GM18502 (cell line): ENCODE measurements at regions not wholly inside any gene's neighbourhood (a gene's known extent, or its start where the extent isn't known, plus 50 kb on each side); places are given as distances from the start of the nearest gene placed in this dataset.
"Not testable (repeated sequence)": the region's sequence is repeated elsewhere in the genome, so short reads cannot be mapped to it uniquely, and the experiment has no call there.

Source experiments
- ATAC-seq: cut with Tn5 transposase; IDR thresholded peaks from one replicate; pipeline ENCODE4 v1.9.1; 2021; ENCODE audit warnings: mild to moderate bottlenecking; ENCODE audit not compliant: unreplicated experiment, poor library complexity

DNA sequence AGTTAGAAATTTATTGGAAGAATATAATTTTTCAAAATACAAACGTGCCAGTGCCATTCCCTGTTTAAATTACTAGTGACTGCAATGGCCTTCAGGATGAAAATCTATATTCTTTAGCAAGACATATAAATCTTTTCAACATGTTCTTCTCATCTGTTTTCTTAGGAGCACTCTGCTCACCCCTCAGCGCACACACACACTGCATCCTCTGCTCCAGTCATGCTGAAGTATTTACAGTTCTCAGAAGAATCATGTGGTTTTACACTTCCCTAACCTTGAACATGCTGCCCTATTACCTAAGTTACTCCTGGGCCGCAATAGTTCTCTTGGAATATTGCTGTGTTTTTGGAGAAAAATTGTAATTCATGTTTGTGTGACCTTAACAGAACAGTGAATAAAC is 820.6 kb downstream of the CDH8 start:
- no peak for ATAC-seq

DNA sequence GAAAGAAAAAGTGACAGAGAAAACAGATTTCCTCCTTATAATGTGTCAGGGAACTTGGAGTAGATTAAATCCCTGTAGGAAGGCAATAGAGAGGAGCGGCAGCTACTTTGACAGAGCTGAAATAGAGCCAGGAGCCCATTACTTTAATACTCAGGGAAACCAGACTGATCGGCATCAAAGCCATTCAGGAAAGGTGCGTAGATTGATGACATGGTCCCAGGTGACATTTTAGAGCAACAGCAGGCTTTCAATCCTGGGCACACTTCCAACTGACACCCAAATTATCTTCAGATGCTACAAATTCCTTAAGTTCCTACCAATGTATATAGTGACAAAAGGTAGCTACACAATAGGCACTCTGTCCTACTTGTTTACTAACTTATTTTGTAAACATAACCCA is 821.5 kb downstream of the CDH8 start:
- no peak for ATAC-seq

DNA sequence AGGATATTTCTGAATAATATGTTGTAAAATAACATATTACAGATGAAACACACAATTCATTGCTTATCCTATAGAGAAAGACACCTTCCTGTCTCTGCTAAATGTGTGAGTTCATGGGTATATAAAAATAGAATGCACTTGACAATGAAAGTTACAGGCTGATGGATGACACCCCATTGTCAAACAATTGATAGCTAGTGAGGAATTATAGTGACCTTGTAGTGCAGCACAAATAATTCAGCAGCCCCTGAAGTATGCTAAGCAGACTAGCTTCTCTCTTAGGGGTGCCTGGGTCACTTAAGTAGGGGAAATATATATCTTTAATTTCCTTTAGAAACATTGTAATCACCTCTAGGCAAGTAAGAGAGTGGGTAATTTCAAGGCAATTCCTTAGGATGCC is 826.2 kb downstream of the CDH8 start:
- no peak for ATAC-seq

DNA sequence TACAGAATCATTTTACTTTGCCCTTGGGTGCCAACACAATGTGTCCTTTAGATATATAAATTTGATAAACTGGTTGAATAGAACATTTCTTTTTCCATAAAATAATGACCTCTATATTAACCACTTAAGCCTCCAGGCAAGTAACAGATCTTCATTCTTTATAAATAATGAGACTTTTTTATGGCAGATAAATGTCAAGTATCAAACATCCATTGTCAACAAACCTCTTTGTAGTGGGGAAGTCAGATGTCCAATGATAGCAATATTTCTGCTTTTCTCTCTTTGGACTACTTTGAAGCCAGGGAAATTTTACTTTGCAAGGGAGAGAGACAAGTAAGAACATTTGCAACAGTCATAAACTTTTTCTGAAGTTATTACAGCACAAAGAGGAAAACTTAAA is 841.2 kb downstream of the CDH8 start:
- ATAC-seq = no peak

DNA sequence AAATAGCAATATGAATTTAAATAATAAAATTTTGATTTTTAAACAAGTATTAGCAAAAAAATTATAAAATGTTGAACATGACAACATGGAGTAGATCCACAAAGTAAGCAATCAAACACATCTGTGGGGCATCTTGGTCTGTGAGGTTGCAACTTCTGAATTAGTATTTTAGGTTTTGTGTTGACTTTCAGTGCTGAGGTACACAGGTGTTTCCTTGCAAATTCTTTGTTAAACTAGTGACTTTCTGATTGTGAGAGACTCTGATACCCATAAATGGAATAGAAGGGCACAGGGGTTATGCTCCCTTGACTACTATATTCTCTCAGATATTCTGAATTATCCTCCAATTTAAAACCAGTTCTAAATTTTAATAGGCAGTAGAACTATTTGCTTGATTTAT is 841.7 kb downstream of the CDH8 start:
- ATAC-seq = no peak

DNA sequence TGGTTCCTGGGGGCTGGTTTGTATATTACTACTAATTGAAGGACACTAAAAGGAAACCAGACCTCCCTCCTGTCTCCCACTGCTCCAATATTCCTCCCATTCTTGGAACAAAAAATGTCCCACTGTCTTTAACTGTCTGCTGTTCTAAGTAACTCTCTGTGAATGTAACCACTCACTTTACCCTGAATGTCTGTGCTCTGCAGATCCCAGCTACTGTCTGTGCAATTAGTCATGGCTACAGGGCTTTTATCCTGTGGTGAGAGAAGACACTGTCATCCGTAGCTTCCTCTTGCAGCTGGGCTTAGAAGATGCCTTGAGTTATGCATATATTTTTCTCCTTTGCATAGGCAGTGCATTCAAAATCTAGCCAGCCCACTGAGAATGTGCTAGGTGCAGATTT is 853.8 kb downstream of the CDH8 start:
- ATAC-seq = no peak

DNA sequence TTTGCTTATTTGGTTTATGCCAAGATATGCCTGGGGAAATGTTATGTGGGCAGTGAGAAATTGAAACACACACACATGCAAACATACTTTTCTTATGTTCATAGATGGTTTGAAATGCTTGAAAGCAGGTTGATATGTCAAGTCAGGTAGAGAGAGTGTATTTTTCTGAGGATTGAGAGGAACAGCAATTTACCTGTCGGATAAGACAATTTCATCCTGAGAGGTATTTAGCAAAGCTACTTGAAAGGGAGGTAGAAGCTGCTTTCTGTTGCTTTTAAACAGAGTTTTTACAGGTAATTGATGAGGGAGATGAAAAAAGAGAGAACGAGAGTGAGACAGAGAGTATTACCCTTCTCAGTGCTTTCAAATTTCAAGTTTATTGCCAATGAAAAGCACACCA is 854.3 kb downstream of the CDH8 start:
- no peak for ATAC-seq

DNA sequence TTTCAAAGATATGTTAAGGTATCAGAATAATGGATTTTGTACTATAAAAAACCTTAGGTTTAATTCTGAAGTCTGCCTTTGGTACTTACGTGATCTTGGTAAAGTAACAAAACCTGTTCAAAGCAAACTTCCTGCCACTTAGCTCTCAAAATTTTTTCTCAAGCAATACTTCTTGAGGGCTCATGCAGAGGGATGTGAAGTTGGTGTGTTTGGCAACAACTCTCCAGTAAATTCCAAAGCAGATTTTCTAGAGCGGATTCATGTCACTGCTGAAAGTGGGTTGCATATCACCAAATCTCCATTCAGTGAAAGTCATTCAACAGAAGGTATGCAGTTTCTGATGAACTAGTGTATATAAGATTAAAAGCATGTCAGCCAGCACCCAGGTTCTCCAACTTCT is 856.7 kb downstream of the CDH8 start:
- no peak for ATAC-seq

DNA sequence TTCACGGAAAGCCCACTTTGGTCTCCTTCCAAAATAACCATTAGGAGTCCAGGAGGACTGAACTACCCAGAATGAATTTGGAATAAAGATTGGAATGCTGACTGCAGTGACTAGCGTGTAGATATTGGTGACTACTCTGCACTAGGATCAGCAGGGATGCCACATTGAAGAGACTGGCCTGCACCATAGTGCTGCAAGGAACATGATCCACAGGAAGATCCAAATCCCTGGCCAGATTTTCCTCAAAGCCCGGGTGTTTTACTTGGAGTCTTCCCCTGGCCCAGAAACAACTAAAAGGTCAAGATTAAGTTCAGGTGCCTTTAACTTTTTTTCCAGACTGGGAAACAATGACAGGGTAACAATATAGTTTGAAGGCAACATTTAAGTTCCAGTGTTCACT is 870.4 kb downstream of the CDH8 start:
- ATAC-seq = no peak

DNA sequence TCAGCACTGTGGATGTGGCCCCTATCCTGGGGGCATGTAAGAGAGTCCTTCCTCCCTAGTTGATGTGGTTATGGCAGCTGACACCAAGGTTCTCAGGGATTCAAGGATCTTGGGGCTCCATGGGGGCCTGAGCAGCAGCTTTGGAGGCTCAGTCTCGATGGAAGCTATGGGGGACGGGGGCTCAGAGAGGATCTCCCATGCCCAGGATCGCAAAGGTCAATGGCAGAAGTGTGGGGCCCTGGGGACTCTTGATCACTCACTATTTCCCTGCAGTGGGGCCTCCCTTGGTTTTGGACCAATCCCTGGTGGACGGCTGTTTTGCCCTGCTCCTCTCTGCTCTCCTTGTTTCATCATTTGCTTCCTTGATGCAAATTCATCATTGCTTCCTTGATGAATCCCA is 885.9 kb downstream of the CDH8 start:
- ATAC-seq = no peak

DNA sequence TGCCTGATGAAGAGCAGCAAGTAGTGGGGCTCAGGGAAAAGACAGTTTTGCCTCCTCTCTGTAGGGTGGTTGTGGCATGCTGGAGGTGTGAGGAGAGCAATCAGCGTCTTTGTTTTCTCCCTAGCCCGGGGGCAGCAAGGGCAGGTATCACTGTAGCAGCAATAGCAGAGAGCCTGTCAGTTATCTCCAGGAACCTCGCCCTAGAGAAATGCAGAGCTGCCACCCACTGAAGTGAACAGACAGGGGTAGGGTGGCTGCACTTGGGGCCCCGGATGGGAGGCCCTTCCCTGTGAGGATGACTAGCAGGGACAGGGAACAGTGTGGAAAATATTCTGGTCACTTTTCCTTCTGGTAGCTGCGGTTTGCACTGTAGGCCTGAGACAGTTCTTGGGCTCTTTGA is 886.5 kb downstream of the CDH8 start:
- ATAC-seq = no peak

DNA sequence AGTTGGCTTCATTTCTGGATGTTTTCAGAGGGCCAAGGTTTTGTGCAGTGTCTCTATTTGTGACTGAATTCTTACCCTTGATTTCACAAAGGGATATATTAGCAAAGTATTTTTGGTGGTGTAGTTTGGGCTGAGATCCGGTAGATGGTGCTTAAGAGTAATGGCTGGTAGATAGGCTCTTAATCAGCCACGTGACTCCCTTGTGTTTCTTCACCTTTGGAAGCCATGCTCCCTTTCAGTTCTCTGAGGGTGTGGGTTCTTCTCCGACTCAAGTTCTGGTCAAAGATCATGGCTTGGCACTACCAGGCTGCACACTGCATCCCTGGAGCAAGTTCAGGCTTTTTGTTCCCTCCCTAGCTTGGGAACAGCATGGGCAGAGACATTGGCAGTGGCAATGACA is 887.3 kb downstream of the CDH8 start:
- ATAC-seq = no peak

DNA sequence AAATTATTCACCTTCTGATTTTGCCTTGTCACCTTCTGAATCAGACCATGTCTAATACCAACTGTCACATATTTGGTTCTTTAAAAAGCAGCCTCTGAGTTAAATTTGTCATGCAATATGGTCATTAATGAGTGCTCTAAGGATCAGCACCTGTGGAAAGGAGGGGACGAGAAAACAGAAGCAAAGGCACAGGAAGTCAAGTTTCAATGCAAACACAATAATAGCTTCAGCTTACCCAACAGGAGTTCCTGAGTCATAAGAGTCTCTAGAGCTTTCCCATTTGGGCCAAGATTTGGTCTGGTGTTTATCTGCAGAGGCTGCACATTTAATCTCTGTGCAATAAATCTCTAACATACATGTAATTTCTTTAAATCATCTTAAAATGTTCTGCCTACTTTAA is 889.8 kb downstream of the CDH8 start:
- no peak for ATAC-seq

DNA sequence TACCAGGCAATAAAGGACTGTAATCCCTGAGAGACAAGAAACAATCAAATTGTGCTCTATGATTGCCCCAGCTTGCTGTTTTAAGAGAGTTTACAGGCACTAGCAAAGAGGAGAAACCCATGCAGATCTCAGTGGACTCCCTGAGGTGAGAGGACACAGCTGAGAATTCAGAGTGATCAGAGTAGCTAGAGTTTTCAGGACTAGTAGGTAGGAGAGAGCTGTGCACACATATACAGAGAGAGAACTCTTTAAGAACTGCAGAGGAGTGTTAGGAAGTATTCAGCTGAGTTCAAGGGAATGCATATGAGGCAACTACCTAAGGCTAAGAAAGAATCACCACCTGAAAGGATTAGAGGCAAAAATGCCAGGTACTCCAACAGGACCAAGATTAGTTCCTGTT is 904.8 kb downstream of the CDH8 start:
- no peak for ATAC-seq

DNA sequence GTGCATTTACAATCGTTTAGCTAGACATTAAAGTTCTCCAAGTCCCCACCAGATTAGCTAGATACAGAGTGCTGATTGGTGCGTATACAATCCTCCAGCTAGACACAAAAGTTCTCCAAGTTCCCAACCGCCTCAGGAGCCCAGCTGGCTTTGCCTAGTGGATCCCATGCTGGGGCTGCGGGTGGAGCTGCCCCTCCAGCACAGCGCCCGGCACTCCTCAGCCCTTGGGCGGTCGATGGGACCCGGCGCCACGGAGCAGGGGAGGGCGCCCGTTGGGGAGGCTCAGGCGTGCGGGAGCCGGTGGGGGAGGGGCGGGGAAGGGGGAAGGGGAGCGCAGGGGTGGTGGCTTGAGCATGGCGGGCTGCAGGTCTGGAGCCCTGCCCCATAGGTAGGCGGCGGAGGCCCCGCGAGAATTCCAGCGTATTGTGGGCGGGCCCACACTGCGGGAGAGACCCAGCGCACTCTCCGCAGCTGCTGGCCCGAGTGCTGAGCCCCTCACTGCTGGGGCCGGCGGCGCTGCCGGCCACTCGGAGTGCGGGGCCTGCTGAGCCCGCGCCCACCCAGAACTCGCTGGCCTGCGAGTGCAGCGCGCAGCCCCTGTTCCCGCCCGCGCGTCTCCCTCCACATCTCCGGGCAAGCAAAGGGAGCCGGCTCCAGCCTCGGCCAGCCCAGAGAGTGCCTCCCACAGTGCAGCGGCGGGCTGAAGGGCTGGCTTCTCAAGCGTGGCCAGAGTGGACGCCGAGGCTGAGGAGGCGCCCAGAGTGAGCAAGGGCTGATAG is 907.5 kb downstream of the CDH8 start:
- no peak for ATAC-seq

DNA sequence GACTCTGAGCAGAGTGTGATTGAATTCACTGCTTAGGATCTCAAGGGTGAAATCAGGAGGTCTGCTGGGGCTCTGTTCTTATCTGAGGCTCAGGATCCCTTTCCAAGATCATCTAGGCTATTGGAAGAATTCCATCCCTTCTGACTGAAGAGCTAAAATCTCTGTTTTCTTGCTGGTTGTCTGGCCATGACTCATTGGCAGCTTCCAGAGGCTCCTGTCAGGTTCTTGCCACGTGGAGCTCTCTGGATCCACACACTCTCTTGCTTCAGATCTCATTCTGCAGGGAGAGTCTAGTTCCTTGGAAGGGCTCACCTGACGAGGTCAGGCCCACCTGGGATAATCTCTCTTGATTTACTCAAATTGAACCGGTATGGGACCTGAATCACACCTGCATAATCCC is 930.7 kb downstream of the CDH8 start:
- no peak for ATAC-seq

DNA sequence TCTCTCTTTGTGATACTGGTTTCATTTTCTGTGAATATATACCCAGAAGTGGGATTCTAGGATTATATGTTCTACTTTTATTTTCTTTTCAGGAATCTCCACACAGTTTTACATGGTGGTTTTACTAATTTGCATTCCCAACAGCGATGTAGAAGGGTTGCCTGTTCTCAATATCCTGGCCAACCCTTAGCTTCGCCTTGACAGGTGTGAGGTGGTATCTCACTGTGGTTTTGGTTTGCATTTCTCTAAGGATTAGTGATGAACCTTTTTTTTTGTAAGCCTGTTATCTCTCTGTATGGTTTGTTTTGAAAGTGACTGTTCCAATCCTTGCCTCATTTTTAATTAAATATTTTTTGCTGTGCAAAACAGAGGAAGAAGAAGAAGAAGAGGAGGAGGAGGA is 937.7 kb downstream of the CDH8 start:
- ATAC-seq = no peak

DNA sequence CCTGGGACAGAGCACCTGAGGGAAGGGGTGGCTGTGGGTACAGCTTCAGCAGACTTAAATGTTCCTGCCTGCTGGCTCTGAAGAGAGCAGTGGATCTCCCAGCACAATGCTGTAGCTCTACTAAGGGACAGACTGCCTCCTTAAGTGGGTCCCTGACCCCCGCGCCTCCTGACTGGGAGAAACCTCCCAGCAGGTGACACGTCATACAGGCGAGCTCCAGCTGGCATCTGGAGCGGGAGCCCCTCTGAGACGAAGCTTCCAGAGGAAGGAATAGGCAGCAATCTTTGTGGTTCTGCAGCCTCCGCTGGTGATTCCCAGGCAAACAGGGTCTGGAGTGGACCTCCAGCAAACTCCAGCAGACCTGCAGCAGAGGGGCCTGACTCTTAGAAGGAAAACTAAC is 944.9 kb downstream of the CDH8 start:
- ATAC-seq = not testable (repeated sequence)

DNA sequence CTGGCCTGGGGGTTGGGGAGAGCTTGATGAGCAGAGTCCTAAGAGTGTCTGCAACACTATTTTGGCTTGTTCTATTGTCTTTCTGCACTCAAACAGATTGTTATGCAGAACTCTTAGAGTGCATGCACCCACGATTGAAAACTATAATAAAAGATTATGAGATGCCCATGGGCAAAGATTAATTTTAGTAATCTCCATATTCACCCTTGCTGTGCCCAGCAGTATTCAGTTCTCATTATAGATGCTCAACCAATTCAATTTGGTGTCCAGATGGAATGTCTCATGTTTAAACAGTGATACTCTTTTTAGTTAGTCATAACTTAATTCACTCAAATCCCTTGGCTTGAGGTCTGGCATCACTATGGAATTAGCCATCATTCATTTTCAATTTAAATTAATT is 952.5 kb downstream of the CDH8 start:
- no peak for ATAC-seq

DNA sequence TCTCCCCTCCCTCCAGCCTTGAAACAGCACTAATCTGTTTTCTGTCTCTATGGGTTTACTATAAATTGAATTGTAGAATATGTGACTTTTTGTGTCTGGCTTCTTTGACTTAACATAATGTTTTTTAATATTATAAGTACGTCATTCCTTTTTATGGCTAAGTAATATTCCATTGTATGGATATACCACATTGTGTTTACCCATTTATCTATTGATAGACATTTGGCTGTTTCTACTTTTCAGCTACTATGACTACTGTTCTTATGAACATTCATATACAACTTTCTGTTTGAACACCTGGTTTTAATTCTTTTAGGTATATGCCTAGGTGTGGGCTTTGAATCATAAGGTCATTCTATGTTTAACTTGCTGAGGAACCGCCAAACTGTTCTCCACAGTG is 961.9 kb downstream of the CDH8 start:
- no peak for ATAC-seq

DNA sequence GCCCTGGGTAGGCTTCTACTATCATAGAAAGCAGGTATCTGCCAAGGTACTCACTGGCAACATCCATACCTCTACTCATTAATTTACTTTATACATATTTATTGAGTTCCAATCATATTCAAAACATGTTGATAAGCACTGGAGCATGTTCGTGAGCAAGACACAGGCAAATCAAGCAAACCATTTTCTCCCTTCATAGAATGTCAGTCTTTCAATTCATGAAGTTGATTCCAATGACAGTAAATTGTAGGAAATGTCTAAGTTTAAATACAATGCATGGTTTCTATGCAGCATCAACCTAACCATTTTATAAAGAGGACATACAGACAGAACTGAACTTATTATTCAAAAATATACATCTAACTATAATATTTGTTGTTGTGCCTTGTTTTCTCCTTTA is 978.6 kb downstream of the CDH8 start:
- ATAC-seq = no peak

DNA sequence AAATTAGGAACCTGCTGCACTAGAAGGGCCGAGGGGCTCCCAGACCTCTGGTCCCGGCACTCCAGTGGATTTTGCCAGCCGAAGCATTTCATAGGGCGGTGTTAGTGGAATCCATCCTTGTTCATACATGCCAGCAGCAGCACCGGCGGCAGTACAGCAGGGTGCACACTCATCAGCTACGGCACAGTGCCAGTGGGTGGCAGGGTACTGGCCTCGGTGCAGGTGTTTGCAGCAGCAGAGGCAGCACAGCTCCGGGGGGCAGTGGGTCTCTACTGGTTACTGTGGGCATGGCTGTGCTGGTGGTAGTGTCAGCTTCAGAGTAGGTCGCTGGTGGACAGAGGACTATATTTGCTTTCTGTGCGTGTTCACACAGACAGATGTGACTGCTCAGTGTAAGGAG is 985.7 kb downstream of the CDH8 start:
- ATAC-seq = no peak

DNA sequence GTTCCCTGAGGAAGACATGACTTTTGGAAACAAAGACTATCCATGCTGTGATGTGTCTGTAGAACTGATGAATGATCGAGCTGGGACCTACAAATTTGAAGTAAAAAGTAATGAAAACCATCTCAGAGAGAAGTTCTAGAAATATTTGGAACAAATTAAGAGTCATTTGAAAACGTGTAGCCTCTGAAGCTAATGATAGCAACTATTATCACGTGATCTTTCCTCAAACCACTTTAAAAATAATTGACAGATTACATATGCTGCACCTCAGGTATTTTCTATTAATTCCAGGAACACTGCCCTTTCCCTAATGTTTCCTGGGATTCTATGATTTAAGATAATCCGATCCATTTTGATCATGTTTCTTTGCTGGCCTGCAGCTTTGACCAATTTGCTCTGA is 990.3 kb downstream of the CDH8 start:
- ATAC-seq = no peak
